ENCODE measurements at regions not wholly inside any gene's neighbourhood (a gene's known extent, or its start where the extent isn't known, plus 50 kb on each side); places are given as distances from the start of the nearest gene placed in this dataset.

DNA sequence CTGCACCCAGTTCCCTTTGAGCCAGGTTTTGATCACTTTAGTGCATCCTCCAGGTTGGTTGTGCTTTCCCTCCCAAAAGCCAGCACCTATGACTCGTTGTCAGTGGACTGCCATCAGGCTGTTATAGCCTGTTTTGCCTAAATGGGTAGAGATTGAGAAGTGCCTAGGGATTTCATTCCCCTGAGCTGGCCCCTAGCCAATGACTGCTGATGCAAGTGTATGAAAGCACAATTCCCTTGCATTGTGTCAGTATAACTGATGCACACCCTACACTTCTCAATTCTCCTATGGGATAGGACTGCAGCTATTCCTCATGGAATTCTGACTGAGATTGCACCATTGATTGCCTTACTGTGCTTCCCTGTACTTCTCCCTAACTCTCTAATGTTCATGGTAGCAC lies 102.1 kb upstream of the ARPP21 start:
- no peak for DNase-seq

DNA sequence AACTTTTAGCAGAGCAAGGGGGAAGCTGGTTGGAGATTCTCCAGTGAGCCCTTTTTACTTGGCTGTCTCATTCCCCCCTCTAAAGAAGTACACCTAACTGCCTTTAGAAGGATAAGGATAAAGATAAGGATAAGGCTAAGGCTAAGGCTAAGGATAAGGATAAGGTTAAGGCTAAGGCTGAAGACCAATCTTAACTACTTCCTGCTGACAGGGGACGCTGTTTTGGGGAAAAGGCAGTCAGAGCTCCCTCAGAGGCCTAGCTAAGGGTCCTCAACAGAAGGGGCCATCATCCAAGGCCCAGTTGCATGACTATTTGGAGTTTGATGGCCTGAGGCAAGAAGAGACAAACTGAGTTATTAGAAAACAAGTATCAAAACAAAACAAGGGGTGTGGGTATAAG lies 94.3 kb upstream of the ARPP21 start:
- DNase-seq = no peak

DNA sequence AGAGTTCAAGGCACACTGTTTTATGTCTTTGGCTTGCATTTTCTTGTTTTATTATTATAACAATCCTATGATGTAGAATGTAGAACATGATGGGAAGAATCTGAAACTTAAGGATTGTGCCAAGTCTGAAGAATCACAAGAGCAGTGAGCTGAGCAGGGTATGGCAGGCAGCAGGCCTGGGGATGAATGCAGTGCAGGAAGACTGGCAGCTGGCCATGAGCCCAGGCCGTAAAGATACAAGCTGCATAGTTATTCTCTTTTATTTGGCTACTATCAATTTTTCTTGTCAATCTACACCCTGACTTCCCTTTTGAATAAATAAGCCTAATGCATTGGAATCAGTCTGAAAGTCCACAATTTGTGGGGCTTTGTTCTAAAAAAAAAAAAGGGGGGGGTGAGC lies 89.6 kb upstream of the ARPP21 start:
- no peak for DNase-seq

DNA sequence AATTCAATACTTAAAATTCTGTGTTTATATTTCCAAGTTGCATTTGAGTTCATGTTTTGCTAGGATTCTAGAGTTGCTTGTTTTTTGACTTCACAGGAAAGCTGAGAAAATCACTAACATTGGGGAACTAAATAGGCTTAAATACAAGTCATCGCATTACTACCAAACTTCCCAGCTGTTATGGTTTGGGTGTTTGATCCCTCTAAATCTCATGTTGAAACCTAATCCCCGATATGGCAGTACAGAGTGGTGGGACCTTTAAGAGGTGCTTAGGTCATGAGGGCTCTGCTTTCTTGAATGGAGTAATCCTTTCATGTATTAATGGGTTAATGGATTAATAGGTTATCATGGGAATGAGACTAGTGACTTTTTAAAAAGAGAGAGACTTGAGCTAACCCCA lies 77.2 kb upstream of the ARPP21 start:
- DNase-seq = no peak

DNA sequence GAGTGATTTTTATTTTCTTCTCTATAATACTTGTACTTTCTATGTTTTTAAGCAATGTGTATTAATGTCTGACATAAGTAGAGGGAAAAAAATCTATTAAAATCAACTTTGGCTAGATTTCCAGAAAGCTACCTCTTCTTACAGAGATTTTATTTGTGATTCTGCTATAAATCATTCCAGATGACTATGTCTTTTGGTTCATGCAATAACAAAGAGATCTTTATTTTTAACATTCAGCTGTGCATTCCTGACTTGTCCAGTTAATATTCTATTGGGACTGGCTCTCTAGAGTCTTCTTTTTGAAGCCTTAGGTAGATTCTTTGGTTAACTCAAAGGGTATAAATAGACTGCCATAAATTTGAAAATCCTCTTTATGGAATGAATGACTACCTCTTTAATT lies 74.3 kb upstream of the ARPP21 start:
- no peak for DNase-seq

Measured in GOT3 (cell line).